ENCODE measurements at regions not wholly inside any gene's neighbourhood (a gene's known extent, or its start where the extent isn't known, plus 50 kb on each side); places are given as distances from the start of the nearest gene placed in this dataset.

GRCh38 chr2:7333189-7333765 lies 416.1 kb downstream of the RNF144A start:
- Histone ChIP-seq H3K27ac (no peak overlapping the region), H3K36me3 (no peaks in the 10 kb centered on the region), H3K9me3 (no peaks in the 10 kb centered on the region), H3K4me1 (no peaks in the 10 kb centered on the region), H3K27me3 (no peaks in the 10 kb centered on the region), H3K4me3 (no peak overlapping the region)
- intact Hi-C loops (cut with DNase I), result no loop called here
- WGBS, 2 donors, result 39 to 48% methylated on average over 2 of the region's 2 CpGs
- no peak for DNase-seq
- TF ChIP-seq EP300 (IDR thresholded peaks at IDR 0.05) (no peak), POLR2A (IDR thresholded peaks at IDR 0.05) (no peak), CTCF (IDR thresholded peaks at IDR 0.05) (no peak), POLR2AphosphoS5 (IDR thresholded peaks at IDR 0.05) (no peak)

DNA sequence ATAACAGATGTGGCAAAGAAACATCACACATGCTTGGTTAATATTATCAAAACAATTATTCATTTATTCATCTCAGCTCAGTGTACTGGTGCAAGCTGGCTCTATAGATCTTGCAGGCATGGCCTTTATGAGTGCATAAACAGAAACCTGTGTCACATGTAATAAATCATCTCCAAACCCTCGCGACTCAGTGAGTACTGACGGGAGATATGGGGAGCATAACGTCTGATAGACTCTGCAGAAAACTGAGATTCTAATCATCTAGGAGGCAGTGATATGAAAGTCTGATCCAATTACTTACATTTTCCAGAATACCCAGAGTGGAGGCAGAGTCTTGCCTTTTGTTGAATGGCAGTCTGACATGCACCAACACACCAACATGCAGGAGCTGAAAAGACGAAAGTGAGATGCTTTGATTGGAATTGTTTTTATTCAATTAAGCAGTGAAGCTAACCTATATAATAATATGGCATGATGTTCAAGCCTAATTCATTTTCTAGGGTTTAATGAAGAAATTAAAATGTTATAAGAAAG lies 416.8 kb downstream of the RNF144A start:
- Histone ChIP-seq H3K27ac (no peak overlapping the region), H3K4me1 (no peaks in the 10 kb centered on the region), H3K27me3 (no peaks in the 10 kb centered on the region), H3K4me3 (no peak overlapping the region), H3K9me3 (no peaks in the 10 kb centered on the region), H3K36me3 (no peaks in the 10 kb centered on the region)
- intact Hi-C loops (cut with DNase I), result no loop called here
- WGBS, 2 donors, result 31 to 54% methylated on average over 5 of the region's 5 CpGs
- TF ChIP-seq EP300 (IDR thresholded peaks at IDR 0.05) (no peak), CTCF (IDR thresholded peaks at IDR 0.05) (no peak), POLR2AphosphoS5 (IDR thresholded peaks at IDR 0.05) (no peak), POLR2A (IDR thresholded peaks at IDR 0.05) (no peak)
- no peak for DNase-seq

DNA sequence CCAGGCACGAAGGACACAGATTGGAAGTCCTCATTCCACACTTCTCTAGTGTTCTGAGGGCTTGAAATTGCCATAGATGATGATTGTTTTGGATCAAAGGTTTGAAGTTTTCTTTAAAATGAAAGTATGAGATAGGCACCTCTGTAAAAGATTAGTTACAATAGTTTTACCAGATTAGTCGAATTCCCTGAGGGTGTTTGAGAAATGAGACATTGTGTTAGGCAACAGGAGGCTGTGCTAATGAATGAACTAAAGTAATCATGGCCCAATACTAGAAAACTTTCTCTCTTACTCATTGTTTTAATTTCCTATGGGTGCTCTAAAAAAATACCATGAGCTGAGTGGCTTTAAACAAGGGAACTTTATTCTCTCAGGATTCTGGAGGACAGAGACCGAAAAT lies 421.7 kb downstream of the RNF144A start:
- no peaks in the 10 kb centered on the region for H3K36me3 ChIP-seq
- 74 to 87% methylated on average over 3 of the region's 3 CpGs for WGBS, 2 donors
- H3K27ac ChIP-seq, result no peak overlapping the region
- no peak overlapping the region for H3K4me3 ChIP-seq
- H3K4me1 ChIP-seq, result no peaks in the 10 kb centered on the region
- TF ChIP-seq EP300 (IDR thresholded peaks at IDR 0.05), result no peak
- TF ChIP-seq POLR2AphosphoS5 (IDR thresholded peaks at IDR 0.05), result no peak
- no peak for TF ChIP-seq CTCF (IDR thresholded peaks at IDR 0.05)
- no peak for TF ChIP-seq POLR2A (IDR thresholded peaks at IDR 0.05)
- no peak for DNase-seq
- H3K27me3 ChIP-seq, result no peaks in the 10 kb centered on the region
- no peaks in the 10 kb centered on the region for H3K9me3 ChIP-seq
- intact Hi-C loops (cut with DNase I), result no loop called here

DNA sequence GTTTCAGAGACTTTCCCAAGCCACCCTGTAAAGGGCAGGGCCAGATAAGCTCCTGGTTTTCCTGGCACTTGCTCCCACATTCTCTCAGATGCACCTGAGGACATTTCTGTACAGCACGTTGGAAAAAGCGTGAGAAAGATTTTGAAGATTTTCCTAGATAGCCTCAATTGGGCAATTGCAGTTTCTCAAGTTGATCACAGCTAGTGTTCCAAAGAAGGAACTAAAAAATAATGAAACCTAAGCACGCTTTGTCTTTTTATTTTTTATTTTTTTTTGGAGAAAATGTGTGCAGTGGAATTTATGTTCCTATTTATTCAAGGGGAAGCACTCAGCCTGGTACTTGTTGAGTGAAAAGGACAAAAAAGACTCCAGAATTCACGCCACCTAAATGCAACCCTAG lies 429.1 kb downstream of the RNF144A start:
- 91 to 94% methylated on average over 4 of the region's 4 CpGs for WGBS, 2 donors
- intact Hi-C loops (cut with DNase I), result no loop called here
- no peak overlapping the region for H3K27ac ChIP-seq

More for the DNA sequence above, 429.1 kb downstream of the RNF144A start:
- Histone ChIP-seq H3K27me3 (no peaks in the 10 kb centered on the region), H3K36me3 (no peaks in the 10 kb centered on the region), H3K4me3 (no peak overlapping the region), H3K9me3 (no peaks in the 10 kb centered on the region), H3K4me1 (no peaks in the 10 kb centered on the region)
- no peak for TF ChIP-seq POLR2A (IDR thresholded peaks at IDR 0.05)
- TF ChIP-seq POLR2AphosphoS5 (IDR thresholded peaks at IDR 0.05), result no peak
- no peak for TF ChIP-seq EP300 (IDR thresholded peaks at IDR 0.05)
- no peak for TF ChIP-seq CTCF (IDR thresholded peaks at IDR 0.05)
- no peak for DNase-seq
